GM19328 (cell line): ENCODE measurements at regions not wholly inside any gene's neighbourhood (a gene's known extent, or its start where the extent isn't known, plus 50 kb on each side); places are given as distances from the start of the nearest gene placed in this dataset.
"Not testable (repeated sequence)": the region's sequence is repeated elsewhere in the genome, so short reads cannot be mapped to it uniquely, and the experiment has no call there.

ENCODE experiments used
- ATAC-seq: cut with Tn5 transposase; IDR thresholded peaks from one replicate; pipeline ENCODE4 v1.9.1; 2021; ENCODE audit warnings: mild to moderate bottlenecking, moderate library complexity; ENCODE audit not compliant: unreplicated experiment

DNA sequence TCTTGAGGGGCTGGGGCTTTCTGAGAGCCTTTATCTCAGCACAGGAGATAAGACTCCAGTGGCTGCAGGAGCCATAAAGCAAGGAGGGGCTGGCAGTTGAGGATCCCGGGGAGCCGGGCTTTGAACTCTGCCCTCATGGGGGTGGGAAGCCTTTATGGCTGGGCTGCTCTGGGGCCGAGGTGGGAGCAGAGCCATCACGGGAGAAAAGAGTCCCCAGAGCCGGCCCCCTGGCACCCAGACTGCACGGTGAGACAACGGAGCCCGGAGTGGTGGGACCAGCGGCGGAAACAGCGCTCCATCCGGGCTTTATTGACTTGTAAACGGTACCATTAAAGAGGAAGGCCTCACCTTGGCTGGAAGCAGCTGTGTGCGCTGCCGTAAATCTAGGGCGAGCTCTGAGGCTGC lies 162.6 kb downstream of the MYCN start:
- ATAC-seq: no peak

DNA sequence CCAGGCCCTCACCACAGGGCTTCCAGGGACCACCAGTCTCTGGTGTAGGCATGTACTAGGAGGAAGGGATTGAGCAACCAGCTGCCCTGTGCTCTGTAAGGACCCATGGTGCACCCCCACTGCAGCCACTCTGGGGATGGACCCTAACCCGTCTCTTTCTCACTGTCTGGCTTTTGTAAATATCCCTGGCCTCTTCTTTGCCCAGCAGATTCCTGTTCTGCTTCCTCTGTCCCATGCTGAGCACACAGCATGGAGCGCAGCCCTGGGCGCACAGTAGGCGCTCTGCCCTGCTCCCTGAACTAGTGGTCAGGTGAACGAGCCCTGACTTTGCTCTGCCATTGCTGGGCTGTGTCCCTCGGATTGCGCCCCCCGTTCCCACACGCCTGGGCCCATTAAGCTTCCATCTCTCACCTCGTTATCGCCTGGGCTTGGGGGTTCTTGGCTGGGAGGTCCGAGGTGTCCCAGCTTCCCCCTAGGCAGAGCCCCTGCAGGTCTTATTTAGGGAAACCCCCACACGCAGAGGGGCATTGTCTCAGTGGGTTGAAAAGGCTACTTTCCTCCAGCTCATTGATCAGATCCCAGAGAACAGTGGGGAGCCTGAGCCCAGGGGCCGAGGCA lies 162.1 kb downstream of the MYCN start:
- ATAC-seq: no peak

DNA sequence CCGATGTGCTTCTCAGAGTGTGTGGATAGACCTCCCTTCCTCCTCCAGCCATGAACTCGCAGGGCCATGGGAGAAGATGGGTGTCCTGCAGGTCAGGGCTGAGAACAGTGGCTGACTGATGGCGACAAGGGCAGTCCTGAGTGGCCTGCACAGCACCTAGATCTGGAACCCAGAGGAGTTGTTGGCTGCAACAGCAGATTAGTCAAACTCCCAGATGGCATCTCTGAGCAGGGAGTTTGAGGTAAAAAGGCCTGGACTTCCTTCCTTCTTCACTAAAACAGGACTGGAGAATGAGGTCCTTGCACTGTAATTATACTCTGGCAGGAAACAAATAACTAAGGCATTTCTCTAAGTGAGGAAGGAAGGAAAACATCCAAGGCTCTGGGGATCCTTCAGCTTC lies 160.8 kb downstream of the MYCN start:
- ATAC-seq: no peak

DNA sequence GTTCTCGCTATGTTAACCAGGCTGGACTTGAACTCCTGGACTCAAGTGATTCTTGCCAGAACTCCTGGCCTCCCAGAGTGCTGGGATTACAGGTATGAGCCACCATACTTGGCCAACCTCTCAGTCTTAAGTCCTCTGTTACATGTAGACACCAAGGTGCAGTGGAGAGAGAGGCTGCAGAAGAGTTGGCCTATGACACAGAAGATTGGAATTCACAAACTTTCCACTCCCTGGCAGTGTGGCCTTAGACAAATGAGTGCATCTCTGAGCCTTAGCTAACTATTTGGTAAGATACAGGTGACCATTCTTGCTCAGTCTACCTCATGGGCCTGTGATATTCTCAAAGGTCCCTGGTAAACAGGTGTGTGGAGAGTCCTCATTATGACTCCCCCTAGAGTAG lies 159.7 kb downstream of the MYCN start:
- no peak for ATAC-seq

DNA sequence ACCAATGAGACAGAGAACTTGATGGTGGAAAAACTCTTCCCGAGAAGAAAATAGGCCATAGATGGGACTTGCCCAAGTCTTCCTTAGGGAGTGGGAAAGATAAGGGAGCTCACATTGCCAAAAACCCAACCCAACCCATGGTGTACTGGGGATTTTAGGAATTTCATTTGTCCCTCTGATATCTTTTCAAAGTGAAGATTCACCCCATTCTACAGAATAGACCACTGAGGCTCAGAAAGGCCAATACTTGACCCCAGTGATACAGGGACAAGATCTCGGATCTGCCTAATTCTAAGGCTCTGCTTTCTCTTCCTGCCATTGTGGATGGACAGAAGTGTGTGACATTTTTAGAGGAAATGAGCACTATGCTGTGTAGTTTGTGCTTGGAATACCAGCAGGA lies 159.0 kb downstream of the MYCN start:
- ATAC-seq: no peak

DNA sequence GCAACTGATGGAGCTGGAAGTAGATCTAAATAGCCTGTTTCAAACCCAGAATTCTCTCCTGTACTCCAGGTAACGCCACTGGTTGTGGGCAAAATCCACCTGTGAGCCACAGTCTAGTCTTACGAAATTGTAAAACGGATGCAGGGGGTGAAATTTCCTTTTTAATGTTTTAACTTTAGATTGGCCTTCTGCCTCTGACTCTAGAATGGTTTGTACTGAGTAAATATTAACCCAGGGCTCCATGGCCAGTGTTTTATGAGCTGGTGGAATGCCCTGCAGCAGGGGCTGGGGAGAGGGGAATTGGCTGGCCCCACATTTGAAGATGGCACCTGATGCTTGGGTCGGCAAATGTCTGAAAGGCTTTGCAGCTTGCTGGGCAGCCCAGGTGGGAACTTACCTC lies 156.6 kb downstream of the MYCN start:
- no peak for ATAC-seq

DNA sequence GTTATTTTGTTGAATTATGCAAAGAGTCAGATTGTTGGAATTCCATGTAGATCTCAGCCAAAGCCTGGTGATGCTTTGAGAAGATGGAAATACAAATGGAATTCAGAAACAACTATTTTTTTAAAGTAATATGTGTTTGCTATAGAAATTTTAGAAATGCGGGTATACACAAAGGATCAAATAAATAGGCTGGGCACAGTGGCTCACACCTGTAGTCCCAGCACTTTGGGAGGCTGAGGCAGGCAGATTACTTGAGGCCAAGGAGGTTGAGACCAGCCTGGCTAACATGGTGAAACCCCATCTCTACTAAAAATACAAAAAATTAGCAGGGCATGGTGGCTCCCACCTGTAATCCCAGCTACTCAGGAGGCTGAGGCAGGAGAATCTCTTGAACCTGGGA lies 155.1 kb downstream of the MYCN start:
- ATAC-seq: not testable (repeated sequence)

DNA sequence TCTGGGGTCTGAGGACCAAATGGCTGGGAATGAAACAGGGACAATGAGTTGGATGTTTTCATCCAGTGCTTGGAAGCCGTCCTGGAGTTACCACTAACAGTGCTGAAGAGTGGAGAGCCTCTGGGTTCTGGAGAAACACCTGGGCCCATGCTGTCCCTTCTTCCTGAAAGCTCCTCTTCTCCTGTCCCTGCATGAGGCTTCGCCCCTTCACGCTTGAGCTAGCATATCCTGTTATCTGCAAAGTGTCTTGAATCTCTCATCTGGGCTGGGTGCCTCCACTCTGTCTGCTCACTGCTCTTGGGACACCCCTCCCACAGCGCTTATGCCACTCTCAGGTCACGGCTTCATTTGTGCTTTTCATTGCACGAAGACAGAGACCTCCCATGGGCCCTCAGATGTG lies 154.5 kb downstream of the MYCN start:
- ATAC-seq: no peak

DNA sequence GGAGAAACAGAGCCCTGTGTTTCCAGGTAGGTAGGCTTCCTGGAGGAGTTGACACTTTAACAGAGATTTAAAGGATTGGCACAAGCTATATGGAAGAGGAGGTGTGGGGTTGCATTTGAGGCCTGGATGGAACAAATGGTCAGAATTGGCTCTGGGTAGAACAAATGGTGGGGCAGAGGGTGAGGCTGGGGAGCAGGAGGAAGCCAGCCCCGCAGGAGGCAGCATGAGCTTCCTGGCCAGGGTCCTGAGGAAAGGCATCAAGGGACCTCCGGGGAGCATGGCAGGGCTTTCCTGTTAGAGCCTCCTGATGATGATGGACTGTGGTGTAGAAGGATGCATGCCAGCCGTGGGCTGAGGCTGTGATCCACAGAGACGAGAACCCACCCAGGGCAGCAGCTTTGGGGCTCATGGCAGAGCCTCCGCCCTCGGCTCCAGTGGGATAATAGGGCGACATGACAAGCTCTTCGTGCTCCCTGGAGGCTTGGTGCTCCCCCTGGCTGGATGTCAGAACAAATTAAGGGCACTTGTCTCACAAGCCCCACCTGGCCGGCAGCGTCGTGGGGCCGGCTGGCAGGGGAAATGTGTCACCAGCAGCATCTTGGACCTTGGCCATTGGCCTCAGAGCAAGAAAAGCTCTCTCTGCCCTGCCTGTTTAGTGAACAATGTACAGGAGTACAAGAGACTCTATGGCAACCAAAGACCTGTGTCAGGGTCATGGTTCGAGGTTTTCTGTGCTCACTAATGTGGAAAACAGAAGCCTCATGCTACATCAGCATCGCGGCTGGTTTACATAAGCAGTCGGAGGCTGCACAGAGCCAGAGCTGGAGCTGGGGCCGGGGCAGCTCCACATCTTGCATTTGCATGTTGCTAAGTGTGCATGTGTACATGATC lies 153.5 kb downstream of the MYCN start:
- ATAC-seq: no peak

DNA sequence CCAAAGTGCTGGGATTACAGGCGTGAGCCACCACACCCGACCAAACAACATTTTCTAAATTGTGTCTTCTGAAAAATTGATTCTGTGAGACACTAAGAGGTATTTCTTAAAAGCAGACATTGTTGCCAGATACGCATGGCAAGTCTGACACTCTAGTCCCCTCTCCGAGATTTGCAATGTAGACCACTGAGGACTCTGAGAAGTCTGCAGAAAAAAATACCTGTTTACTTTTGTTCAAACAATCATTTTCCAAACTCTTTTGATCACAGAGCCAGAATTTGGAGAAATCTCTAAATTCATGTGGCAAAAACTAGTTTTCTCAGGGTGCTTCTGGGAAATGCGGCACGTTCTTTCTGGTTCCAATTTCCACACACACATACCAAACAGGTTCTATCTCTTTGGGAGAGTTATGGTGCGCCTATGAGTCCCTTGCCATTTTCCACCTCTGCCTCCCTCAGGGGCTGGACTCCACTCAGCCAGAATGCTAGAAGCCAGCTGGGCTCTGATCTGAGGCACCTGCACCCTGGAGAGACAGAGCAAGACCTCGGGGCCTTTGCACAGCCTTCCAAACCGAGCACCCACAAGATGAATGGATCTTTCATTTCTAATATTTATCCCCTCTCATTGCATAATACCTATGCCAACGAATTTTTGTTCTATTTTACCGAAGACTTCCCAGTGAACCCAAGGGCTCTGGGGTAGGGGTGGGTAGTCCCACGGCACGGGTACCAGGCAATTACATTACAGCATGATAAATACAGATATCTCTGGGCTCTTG lies 152.7 kb downstream of the MYCN start:
- ATAC-seq: no peak

DNA sequence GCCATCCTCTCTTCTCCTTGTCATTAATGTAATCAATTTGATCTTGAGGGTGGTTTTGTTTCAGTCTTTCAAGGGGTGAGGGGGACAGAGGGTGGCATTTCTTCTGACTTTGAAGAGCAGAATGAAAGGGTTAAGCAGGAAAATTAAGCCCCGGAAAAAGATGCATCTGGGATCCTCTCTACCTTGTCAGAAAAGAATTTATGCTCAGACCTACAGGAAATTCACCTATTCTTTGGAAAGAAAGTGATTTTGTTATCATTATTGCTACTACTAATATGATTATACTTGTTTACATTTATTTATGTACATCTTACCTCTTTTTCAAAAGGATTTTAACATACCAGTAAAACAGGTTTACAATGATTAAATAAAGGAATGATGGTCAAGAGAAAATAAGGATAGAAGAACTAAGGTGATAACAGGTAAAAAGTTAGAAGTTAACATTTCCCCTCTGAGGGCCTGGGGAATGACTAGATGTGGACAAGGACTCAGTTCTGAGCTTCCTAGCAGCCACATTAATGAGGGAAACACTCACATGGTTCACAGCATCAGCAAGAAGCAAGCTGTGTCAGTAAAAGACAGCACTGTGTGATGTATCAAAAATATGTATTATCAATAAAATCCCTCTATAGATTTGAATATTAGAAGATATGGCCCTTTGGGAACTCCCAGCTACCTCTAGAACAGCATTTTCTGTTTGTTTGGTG lies 151.4 kb downstream of the MYCN start:
- no peak for ATAC-seq

DNA sequence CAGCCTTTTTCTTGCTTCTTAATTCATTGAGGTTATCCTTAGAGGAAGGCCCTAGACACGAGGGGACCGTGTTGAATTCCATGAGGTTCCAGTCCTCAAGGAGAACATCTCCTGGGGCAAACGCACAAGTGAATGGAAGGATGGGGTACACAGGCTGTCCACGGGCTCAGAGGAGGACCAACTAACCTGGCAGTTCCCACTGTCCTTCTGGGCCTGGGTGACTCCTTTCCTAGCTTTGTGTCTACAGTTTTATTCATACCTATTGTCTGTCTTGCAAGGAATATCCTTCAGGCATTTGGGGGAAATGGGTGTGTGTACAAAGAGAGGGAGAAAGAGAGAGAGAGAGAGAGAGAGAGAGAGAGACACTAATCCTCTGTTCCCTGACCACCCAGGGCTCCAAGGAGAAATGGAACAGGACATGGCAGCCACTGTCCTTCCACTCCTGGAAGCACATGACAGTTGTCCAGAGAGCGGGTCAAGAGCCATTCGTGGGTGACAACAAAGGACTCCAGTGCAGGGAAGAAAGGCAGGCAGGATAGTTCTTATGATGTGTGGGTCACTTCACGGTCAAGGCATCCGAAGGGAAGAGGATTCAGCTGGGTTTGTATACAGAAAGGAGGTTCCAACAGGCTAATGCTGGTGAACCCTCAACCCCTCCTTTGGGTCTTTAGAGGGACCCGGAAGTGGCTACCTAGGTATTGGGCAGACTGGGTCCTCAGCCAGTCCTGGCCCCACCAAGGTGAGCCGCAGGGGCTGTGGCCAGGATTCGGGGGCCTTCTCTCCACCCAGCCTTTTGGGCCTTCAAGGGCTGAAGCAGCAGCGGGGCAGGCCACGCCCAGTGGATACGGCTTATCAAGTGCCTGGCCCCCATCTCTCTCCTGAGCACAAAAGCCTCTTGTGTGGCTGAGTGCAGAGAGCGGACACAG lies 150.6 kb downstream of the MYCN start:
- ATAC-seq: no peak

DNA sequence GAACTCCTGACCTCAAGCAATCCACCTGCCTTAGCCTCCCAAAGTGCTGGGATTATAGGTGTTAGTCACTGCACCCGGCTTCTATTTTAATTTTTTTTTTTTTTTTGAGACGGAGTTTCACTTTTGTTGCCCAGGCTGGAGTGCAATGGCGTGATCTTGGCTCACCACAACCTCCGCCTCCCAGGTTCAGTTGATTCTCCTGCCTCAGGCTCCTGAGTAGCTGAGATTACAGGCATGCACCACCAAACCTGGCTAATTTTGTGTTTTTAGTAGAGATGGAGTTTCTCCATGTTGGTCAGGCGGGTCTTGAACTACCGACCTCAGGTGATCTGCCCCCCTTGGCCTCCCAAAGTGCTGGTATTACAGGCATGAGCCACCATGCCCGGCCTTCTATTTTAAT lies 149.1 kb downstream of the MYCN start:
- ATAC-seq: not testable (repeated sequence)

DNA sequence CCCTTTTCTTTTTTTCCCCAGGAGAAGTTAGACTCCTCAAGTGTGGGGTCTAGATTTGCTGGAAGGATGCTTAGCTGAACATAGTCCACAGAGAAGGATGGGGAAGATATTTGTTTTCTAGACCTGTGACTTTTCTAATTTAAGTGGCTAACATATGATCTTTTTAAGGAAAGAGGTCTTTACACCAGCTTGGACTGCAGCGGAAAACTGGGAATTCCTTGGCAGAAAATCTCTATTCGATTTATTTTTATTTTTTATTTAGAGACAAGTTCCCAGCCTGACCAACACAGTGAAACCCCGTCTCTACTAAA lies 148.4 kb downstream of the MYCN start:
- no peak for ATAC-seq

DNA sequence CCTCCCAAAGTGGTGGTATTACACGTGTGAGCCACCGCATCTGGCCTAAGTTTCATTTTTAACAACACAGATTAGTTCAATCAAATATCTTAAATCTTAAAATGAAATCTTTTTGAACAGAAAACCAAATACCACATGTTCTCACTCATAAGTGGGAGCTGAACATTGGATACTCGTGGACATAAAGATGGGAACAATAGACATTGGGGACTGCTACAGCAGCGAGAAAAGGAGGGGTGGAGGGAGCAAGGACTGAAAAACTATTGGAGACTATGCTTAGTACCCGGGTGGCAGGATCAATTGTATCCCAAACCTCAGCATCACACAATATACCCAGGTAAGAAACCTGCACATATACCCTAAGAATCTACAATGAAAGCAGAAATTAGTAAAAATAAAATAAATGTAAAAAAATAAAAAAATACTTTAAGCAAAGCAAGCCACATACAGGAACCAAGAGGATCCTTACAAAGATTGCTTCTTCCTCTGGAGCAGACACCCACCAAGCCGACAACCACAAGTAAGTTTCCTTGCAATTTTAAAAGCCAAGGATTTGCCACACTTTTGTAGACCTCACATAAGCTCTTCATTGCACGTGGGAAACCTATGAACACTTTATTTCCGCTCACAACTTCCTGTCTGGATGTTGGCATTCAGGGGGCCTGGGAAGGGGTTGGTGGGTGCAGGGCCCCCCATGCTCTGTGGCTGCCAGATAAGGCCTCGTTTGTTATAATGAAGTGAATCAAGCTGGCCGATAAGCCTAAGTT lies 147.9 kb downstream of the MYCN start:
- ATAC-seq: no peak

DNA sequence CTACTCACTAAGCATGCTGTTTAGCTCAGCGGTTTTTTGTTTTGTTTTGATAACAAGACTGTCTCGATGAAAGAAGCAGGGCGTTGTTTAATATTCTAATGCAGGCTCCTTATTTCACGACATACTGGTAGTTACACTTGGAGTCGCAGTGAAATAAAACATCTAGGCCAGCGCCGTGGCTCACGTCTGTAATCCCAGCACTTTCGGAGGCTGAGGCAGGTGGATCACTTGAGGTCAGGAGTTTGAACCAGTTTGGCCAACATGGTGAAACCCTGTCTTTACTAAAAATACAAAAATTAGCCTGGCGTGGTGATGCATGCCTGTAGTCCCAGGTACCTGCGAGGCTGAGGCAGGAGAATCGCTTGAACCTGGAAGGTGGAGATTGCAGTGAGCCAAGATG lies 145.8 kb downstream of the MYCN start:
- ATAC-seq: not testable (repeated sequence)

DNA sequence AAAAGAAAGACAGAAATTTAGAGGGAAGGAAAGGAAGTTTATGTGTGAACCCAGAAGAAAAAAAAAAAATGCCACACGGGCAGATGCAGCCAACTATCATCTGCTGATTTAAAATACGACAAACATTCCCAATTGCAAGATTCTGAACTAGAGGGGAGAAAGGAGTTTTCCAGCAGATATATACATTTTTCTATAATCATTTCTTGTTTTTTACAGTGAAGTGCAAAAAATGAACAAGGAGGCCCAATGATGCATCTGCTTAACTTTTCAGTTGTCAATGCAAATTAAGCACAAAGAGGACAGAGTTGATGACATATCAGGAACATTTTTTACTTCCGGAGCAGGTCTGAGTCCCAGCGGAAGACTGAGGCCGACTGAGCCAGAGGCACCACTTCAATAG lies 144.7 kb downstream of the MYCN start:
- ATAC-seq: no peak

DNA sequence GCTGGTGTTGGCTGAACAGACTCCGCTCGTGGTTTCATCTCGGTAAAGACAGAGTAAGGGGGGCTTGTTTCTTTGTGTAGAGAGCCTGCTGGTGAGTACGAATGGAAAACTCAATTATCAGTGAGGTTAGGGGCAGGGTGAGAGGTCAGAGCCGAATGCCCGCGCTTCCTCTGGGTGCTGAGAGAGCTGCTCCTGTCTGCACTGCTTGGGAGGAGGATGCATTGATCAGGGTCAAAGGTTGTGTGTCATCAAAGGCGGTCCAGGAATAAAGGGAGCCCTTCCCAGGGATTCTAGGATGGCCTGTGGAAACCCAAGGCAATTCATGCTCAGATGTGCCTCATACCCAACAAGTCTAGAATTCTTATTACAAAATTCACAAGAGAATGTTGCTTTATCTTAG lies 143.9 kb downstream of the MYCN start:
- ATAC-seq: no peak

DNA sequence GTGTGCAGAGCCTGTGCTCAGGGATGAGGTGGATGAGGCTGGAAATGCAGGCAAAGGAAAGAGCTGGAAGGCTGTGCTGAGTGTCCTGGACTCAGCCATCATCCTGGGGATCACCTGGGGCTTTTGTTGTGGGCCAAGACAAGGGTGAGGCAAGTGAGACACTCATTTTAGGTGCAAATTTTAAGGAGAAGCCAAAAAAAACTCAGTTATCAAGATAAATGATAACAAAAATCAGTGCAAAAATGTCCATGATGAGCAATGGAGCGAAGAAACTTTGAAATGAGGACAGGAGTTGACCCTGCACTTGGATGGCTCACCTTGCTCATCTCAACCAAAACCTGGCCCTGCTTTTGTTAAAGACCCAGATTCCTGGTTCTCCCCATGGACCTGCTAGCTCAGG lies 141.9 kb downstream of the MYCN start:
- ATAC-seq: no peak
